PC-9 (cell line): ENCODE measurements at regions not wholly inside any gene's neighbourhood (a gene's known extent, or its start where the extent isn't known, plus 50 kb on each side); places are given as distances from the start of the nearest gene placed in this dataset.
"Not testable (repeated sequence)": the region's sequence is repeated elsewhere in the genome, so short reads cannot be mapped to it uniquely, and the experiment has no call there.

Experiments used
- BruUV-seq: library from RNA; stranded (reverse); fragments of 400-500 nt; replicated peaks from 2 replicates; lab custom pipeline; 2021; lab: Mats Ljungman, UMichigan
- CTCF ChIA-PET: fragments of 300-600 bp; sonication (Branson Sonifier 250); formaldehyde crosslinking; loops from one replicate; lab custom pipeline; 2022; ENCODE audit warnings: antibody characterized with exemption; lab: Charles Lee
- POLR2A ChIA-PET: fragments of 300-600 bp; sonication (Branson Sonifier 250); formaldehyde crosslinking; loops from one replicate; lab custom pipeline; 2022; ENCODE audit warnings: antibody characterized with exemption; ENCODE audit not compliant: unreplicated experiment; lab: Charles Lee
- DNase-seq, 2 experiments: peaks; one replicate each; pipeline versions ENCODE4 v3.0.0 to v3.0.0-alpha.2; 2015 to 2022; ENCODE audit warnings: mixed read lengths in 1 of 2
- H2AFZ ChIP-seq: fragments of 200-600 bp; sonication (generic); 2 replicates; pipeline ENCODE4 v1.8.1; 2017; ENCODE audit warnings: antibody characterized with exemption
- H3F3A ChIP-seq: fragments of 200-600 bp; sonication (generic); 2 replicates; pipeline ENCODE4 v1.8.1; 2017; ENCODE audit warnings: antibody characterized with exemption, mild to moderate bottlenecking, low read depth; ENCODE audit not compliant: insufficient read depth
- H3K27ac ChIP-seq: fragments of 200-600 bp; sonication (generic); 2 replicates; pipeline ENCODE4 v1.6.1; 2016; ENCODE audit warnings: mixed run types
- H3K27me3 ChIP-seq: fragments of 200-600 bp; sonication (generic); 2 replicates; pipeline ENCODE4 v1.6.1; 2016; ENCODE audit warnings: low read depth, mixed run types; ENCODE audit not compliant: insufficient read depth
- H3K36me3 ChIP-seq: fragments of 200-600 bp; sonication (generic); 2 replicates; pipeline ENCODE4 v1.6.1; 2016; ENCODE audit warnings: low read depth, mixed run types
- H3K4me1 ChIP-seq: fragments of 200-600 bp; sonication (generic); replicated peaks from 2 replicates; pipeline ENCODE4 v1.6.1; 2016; ENCODE audit warnings: mixed run types; ENCODE audit not compliant: insufficient read depth
- H3K4me2 ChIP-seq: fragments of 200-600 bp; sonication (generic); 2 replicates; pipeline ENCODE4 v1.6.1; 2017; ENCODE audit warnings: mixed run types
- H3K4me3 ChIP-seq: fragments of 200-600 bp; sonication (generic); 2 replicates; pipeline ENCODE4 v1.6.1; 2016; ENCODE audit warnings: mixed run types
- H3K79me2 ChIP-seq: fragments of 200-600 bp; sonication (generic); 2 replicates; pipeline ENCODE4 v1.6.1; 2017; ENCODE audit warnings: low read depth, mixed run types
- H3K9me2 ChIP-seq: fragments of 200-600 bp; sonication (generic); 2 replicates; pipeline ENCODE4 v1.8.1; 2017; ENCODE audit warnings: mild to moderate bottlenecking; ENCODE audit not compliant: insufficient read depth
- H3K9me3 ChIP-seq: fragments of 200-600 bp; sonication (generic); 2 replicates; pipeline ENCODE4 v1.8.1; 2016; ENCODE audit warnings: low read depth; ENCODE audit not compliant: insufficient read depth
- H4K20me1 ChIP-seq: fragments of 200-600 bp; sonication (generic); 2 replicates; pipeline ENCODE4 v1.8.1; 2017; ENCODE audit not compliant: insufficient read depth
- EZH2 ChIP-seq: fragments of 200-600 bp; sonication (generic); IDR thresholded peaks from 2 replicates; pipeline ENCODE4 v1.8.0; 2017; ENCODE audit warnings: antibody characterized with exemption, low read depth
- intact Hi-C: fragments of 100-400 bp; cut with micrococcal nuclease; formaldehyde crosslinking; loops from one replicate; pipeline ENCODE4 v1.10.0; 2022; ENCODE audit not compliant: unreplicated experiment
- TF ChIP-seq, protein P1 (sequence below): fragments of 200-600 bp; sonication (generic); conservative IDR thresholded peaks from 2 replicates; pipeline ENCODE4 v1.6.1; 2017; ENCODE audit warnings: mixed run types, antibody characterized with exemption, mild to moderate bottlenecking, moderate library complexity

- no peak overlapping the region for H3K4me3 ChIP-seq
- POLR2A ChIA-PET, result no interaction called here
- no peak for TF ChIP-seq EZH2
- TF ChIP-seq, protein P1, sequence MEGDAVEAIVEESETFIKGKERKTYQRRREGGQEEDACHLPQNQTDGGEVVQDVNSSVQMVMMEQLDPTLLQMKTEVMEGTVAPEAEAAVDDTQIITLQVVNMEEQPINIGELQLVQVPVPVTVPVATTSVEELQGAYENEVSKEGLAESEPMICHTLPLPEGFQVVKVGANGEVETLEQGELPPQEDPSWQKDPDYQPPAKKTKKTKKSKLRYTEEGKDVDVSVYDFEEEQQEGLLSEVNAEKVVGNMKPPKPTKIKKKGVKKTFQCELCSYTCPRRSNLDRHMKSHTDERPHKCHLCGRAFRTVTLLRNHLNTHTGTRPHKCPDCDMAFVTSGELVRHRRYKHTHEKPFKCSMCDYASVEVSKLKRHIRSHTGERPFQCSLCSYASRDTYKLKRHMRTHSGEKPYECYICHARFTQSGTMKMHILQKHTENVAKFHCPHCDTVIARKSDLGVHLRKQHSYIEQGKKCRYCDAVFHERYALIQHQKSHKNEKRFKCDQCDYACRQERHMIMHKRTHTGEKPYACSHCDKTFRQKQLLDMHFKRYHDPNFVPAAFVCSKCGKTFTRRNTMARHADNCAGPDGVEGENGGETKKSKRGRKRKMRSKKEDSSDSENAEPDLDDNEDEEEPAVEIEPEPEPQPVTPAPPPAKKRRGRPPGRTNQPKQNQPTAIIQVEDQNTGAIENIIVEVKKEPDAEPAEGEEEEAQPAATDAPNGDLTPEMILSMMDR, result no peak
- no peaks in the 10 kb centered on the region for H3K9me3 ChIP-seq
- no peaks in the 10 kb centered on the region for H3K9me2 ChIP-seq
- intact Hi-C loops, result no loop called here
- H3F3A ChIP-seq, result no peaks in the 10 kb centered on the region
- H4K20me1 ChIP-seq, result no peaks in the 10 kb centered on the region
- no peaks in the 10 kb centered on the region for H3K36me3 ChIP-seq
- no peaks in the 10 kb centered on the region for H3K79me2 ChIP-seq
- no peak for DNase-seq
- no peak overlapping the region for H3K4me2 ChIP-seq
- H3K4me1 ChIP-seq, result no peaks in the 10 kb centered on the region
- CTCF ChIA-PET, result interaction anchor here (0.6 kb wide), 1 partner anchor 203 kb away, joined by 3 read pairs; no protein-coding TSS in a partner anchor
- no TSS peak for BruUV-seq
- H3K27me3 ChIP-seq, result no peaks in the 10 kb centered on the region; the same call in 1 of the 2 replicates
- no peak overlapping the region for H2AFZ ChIP-seq
- no peak overlapping the region for H3K27ac ChIP-seq
Observed at GRCh38 chr16:26595199-26595598, 471.5 kb upstream of the C16orf82 start.

DNA sequence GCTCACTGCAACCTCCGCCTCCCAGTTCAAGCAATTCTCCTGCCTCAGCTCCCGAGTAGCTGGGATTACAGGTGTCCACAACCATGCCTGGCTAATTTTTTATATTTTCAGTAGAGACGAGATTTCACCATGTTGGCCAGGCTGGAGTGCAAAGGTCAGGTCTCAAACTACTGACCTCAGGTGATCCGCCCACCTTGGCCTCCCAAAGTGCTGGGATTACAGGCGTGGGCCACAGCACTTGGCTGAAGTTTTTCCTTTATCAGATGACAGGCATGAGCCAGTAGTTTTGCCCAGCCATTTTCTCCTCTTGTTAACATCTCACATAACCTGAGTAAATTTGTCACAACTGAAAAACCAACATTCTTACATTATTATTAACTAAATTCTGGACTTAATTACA is 470.7 kb upstream of the C16orf82 start:
- H3K4me2 ChIP-seq, H3F3A ChIP-seq, H2AFZ ChIP-seq, H3K79me2 ChIP-seq, BruUV-seq, intact Hi-C loops, H3K27ac ChIP-seq, POLR2A ChIA-PET, H3K4me1 ChIP-seq, H3K4me3 ChIP-seq, H3K27me3 ChIP-seq, DNase-seq, H3K9me3 ChIP-seq, H3K9me2 ChIP-seq, H4K20me1 ChIP-seq, H3K36me3 ChIP-seq: not testable (repeated sequence)
- CTCF ChIA-PET, result interaction anchor here (0.6 kb wide), 1 partner anchor 785 kb away, joined by 4 read pairs; no protein-coding TSS in a partner anchor

DNA sequence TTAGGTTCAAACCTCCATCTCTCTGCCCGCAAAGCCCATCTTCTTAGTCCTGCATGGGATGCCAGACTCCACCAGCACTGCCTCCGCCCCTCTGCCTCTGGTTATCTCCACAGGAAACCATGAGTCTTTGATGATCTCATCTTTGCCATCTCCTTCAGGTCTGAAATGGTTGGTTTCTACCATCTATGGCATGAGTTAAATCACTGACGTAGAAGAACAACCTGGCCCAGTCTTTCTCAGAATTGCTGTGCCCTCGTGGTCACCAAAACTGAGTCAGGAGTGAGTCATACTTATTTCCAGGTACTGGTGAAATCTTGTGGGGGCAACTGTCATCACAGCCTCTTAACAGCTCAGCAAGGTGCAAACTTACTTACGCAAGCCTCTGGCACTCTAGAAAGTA is 468.7 kb upstream of the C16orf82 start:
- CTCF ChIA-PET, result no interaction called here
- no TSS peak for BruUV-seq
- no peak for DNase-seq

DNA sequence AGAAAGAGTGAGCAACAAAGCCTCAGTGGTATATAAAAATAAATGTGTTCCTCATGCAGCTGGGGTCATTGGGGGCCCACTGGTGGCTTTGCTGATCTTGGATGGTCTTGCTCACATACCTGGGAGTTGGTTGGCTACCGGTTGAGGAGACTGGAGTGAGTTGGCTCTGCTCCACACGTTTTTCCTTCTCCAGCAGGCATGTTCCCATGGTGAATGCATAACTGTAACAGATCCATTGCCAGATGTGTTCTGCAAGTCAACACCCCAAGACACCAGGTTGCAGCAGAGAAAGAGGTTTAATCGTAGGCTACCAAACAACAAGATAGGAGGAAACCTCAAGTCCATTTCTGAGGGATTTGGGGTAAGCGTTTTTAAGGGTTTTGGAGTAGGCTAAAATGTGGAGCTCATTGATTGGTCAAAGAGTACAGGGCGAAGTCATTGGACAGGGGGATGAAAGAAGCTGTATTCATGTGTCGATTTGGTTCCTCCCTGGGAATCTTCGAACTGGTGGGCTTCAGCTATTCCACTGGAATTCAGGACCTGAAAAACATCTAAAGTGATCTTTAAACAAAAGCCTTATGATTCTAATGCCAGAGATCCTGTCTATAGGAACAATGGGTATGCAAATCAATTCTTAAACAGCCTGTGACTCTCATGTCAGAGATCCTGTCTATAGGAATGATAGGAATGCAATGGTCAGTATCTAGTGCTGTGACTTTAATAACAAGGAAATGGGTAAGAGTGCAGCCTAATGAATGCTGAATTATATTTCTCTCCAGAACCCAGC is 467.5 kb upstream of the C16orf82 start:
- no peaks in the 10 kb centered on the region for H3K79me2 ChIP-seq
- BruUV-seq, result no TSS peak
- no peaks in the 10 kb centered on the region for H3K4me1 ChIP-seq
- ChIA-PET CTCF (no interaction called here), POLR2A (no interaction called here)
- H3F3A ChIP-seq, result no peaks in the 10 kb centered on the region
- TF ChIP-seq, protein P1, result no peak
- no peak for TF ChIP-seq EZH2
- H3K4me3 ChIP-seq, result no peak overlapping the region
- intact Hi-C loops, result no loop called here
- H3K4me2 ChIP-seq, result no peak overlapping the region
- H2AFZ ChIP-seq, result no peak overlapping the region
- peaks cover 5% of the 10 kb centered on the region; the same call in 1 of the 2 replicates for H3K27me3 ChIP-seq
- no peaks in the 10 kb centered on the region for H3K36me3 ChIP-seq
- no peak for DNase-seq
- no peaks in the 10 kb centered on the region for H3K9me2 ChIP-seq
- no peaks in the 10 kb centered on the region for H4K20me1 ChIP-seq
- no peak overlapping the region for H3K27ac ChIP-seq
- H3K9me3 ChIP-seq, result no peaks in the 10 kb centered on the region

More for the DNA sequence above, 468.7 kb upstream of the C16orf82 start:
- intact Hi-C loops, result no loop called here
- no peaks in the 10 kb centered on the region for H3K9me3 ChIP-seq
- H3K79me2 ChIP-seq, result no peaks in the 10 kb centered on the region
- no peaks in the 10 kb centered on the region for H4K20me1 ChIP-seq
- H3F3A ChIP-seq, result no peaks in the 10 kb centered on the region
- H3K36me3 ChIP-seq, result no peaks in the 10 kb centered on the region
- POLR2A ChIA-PET, result no interaction called here
- H3K27me3 ChIP-seq, result no peaks in the 10 kb centered on the region; the same call in 1 of the 2 replicates
- H3K9me2 ChIP-seq, result no peaks in the 10 kb centered on the region
- no peak overlapping the region for H3K4me3 ChIP-seq
- no peak for TF ChIP-seq EZH2
- H3K4me2 ChIP-seq, result no peak overlapping the region
- H3K4me1 ChIP-seq, result no peaks in the 10 kb centered on the region
- H3K27ac ChIP-seq, result no peak overlapping the region
- H2AFZ ChIP-seq, result no peak overlapping the region
